ENCODE measurements at regions not wholly inside any gene's neighbourhood (a gene's known extent, or its start where the extent isn't known, plus 50 kb on each side); places are given as distances from the start of the nearest gene placed in this dataset.

GRCh38 chr1:203926025-203926540 lies 64.7 kb downstream of the SNRPE start:
- Mint-ChIP-seq H3K27ac (no peak overlapping the region), H3K4me1 (ENCODE audit: low read depth in 2 of 2) (peaks cover 5% of the 10 kb centered on the region in 2 donors), H3K36me3 (ENCODE audit: insufficient read depth) (no peaks in the 10 kb centered on the region), H3K4me3 (no peak overlapping the region), H3K27me3 (no peaks in the 10 kb centered on the region), H3K9me3 (no peaks in the 10 kb centered on the region)
- DNase-seq (no peak), ATAC-seq (replicated peaks) (no peak)

DNA sequence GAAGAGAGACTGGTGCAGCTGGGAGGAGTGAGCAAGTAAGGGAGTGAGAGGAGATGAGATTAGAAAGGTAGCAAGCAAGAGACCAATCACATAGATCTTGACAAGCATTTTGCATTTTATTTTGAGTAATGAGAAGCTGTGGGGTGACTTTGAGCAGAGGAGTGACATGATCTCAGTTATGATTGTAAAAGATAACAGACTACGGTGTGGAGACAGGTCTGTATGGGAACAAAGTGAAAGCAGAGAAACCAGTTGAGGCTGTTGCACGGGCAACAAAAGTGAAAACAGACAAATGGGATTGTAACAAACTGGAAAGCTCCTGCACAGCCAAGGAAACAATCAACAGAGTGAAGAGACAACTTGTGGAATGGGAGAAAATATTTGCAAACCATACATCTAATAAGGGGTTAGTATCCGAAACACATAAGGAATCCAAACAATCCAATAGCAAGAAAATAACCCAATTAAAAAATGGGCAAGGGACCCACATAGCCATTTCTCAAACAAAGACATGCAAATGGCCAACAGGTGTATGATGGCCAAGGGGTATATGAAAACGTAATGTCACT lies 68.4 kb downstream of the SNRPE start:
- H3K9me3 Mint-ChIP-seq, result no peaks in the 10 kb centered on the region
- ATAC-seq (replicated peaks), result no peak
- H3K4me1 Mint-ChIP-seq (ENCODE audit: low read depth in 2 of 2), result peaks cover 5% of the 10 kb centered on the region in 2 donors
- H3K27ac Mint-ChIP-seq, result no peak overlapping the region
- peaks cover 9 to 10% of the 10 kb centered on the region in 2 donors for H3K27me3 Mint-ChIP-seq
- H3K36me3 Mint-ChIP-seq (ENCODE audit: insufficient read depth), result no peaks in the 10 kb centered on the region
- DNase-seq, result no peak
- H3K4me3 Mint-ChIP-seq, result peak overlapping the region in 1 of 2 donors; percentile 0

- no peak for DNase-seq
- Mint-ChIP-seq H3K9me3 (no peaks in the 10 kb centered on the region), H3K4me3 (no peak overlapping the region), H3K27me3 (peaks cover 9 to 10% of the 10 kb centered on the region in 2 donors), H3K4me1 (ENCODE audit: low read depth in 2 of 2) (peaks cover 5% of the 10 kb centered on the region in 2 donors), H3K36me3 (ENCODE audit: insufficient read depth) (no peaks in the 10 kb centered on the region), H3K27ac (no peak overlapping the region)
- ATAC-seq (replicated peaks), result no peak
Measured at GRCh38 chr1:203930342-203930741, 68.9 kb downstream of the SNRPE start.

DNA sequence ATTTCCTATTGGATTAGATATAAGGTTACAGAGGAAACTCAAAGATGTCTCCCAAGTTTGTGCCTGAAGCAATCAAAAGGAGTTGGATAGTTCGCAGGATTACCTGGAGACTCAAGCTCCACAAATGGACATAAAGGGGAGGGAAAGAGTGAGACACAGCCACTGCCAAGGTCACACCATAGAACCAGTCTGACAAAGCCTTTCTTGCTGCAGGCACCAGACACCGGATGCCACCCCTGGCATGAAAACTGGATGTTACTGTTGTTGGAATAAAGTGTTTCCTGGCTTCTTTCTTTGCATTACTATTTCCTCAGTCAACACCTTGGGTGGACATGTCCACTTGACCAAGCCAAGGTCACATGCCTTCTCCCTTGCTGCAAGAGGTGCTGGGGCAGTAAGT lies 70.6 kb downstream of the SNRPE start:
- no peaks in the 10 kb centered on the region for H3K36me3 Mint-ChIP-seq (ENCODE audit: insufficient read depth)

DNA sequence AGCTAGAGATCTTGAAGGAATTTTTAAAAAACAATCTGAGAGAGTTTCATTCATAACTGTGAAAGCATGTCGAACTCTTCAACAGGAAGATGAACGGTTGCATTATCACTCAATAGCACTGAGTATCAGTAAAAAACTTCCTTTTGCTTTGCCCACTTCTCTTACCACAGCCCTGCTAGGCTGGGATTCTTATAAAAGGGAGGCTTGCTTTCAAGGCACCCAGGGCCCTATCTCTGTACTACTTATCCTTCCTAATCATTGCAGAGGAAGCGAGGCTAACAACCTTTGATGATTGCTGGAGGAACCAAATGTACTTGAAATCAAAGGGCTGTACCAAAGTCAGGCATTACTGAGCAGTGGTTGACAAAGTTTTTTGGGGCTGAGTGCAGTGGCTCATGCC lies 71.2 kb downstream of the SNRPE start:
- peaks cover 5% of the 10 kb centered on the region in 2 donors for H3K4me1 Mint-ChIP-seq (ENCODE audit: low read depth in 2 of 2)
- DNase-seq, result no peak
- no peaks in the 10 kb centered on the region for H3K9me3 Mint-ChIP-seq
- no peak overlapping the region for H3K27ac Mint-ChIP-seq
- peaks cover 10 to 21% of the 10 kb centered on the region in 2 donors for H3K27me3 Mint-ChIP-seq
- ATAC-seq (replicated peaks), result no peak
- no peaks in the 10 kb centered on the region for H3K36me3 Mint-ChIP-seq (ENCODE audit: insufficient read depth)
- no peak overlapping the region for H3K4me3 Mint-ChIP-seq

More for the DNA sequence above, 70.6 kb downstream of the SNRPE start:
- DNase-seq, result no peak
- Mint-ChIP-seq H3K27ac (no peak overlapping the region), H3K4me1 (ENCODE audit: low read depth in 2 of 2) (peaks cover 5% of the 10 kb centered on the region in 2 donors), H3K4me3 (no peak overlapping the region), H3K27me3 (peaks cover 10 to 18% of the 10 kb centered on the region in 2 donors), H3K9me3 (no peaks in the 10 kb centered on the region)
- no peak for ATAC-seq (replicated peaks)

- DNase-seq, result no peak
- no peaks in the 10 kb centered on the region for H3K36me3 Mint-ChIP-seq (ENCODE audit: insufficient read depth)
- H3K4me1 Mint-ChIP-seq (ENCODE audit: low read depth in 2 of 2), result peaks cover 5% of the 10 kb centered on the region in 2 donors
Measured at GRCh38 chr1:203934027-203934426, 72.6 kb downstream of the SNRPE start.

GRCh38 chr1:203934651-203935050 lies 73.3 kb downstream of the SNRPE start:
- Mint-ChIP-seq H3K36me3 (ENCODE audit: insufficient read depth) (no peaks in the 10 kb centered on the region), H3K9me3 (no peaks in the 10 kb centered on the region), H3K4me1 (ENCODE audit: low read depth in 2 of 2) (peaks cover 3% of the 10 kb centered on the region in 2 donors), H3K27ac (no peak overlapping the region), H3K4me3 (no peak overlapping the region), H3K27me3 (peaks cover 10 to 32% of the 10 kb centered on the region in 2 donors)
- ATAC-seq (replicated peaks) (no peak), DNase-seq (no peak)

More at GRCh38 chr1:203934027-203934426, 72.6 kb downstream of the SNRPE start:
- no peak overlapping the region for H3K27ac Mint-ChIP-seq
- peaks cover 10 to 32% of the 10 kb centered on the region in 2 donors for H3K27me3 Mint-ChIP-seq
- H3K9me3 Mint-ChIP-seq, result no peaks in the 10 kb centered on the region
- no peak for ATAC-seq (replicated peaks)
- H3K4me3 Mint-ChIP-seq, result no peak overlapping the region

GRCh38 chr1:203935321-203935720 lies 73.9 kb downstream of the SNRPE start:
- Mint-ChIP-seq H3K4me1 (ENCODE audit: low read depth in 2 of 2) (no peaks in the 10 kb centered on the region), H3K27me3 (peaks cover 10 to 39% of the 10 kb centered on the region in 2 donors), H3K27ac (no peak overlapping the region), H3K36me3 (ENCODE audit: insufficient read depth) (no peaks in the 10 kb centered on the region), H3K4me3 (no peak overlapping the region), H3K9me3 (no peaks in the 10 kb centered on the region)
- ATAC-seq (replicated peaks) (no peak), DNase-seq (no peak)

- DNase-seq (no peak), ATAC-seq (replicated peaks) (no peak)
- H3K4me1 Mint-ChIP-seq (ENCODE audit: low read depth in 2 of 2), result no peaks in the 10 kb centered on the region
- no peak overlapping the region for H3K4me3 Mint-ChIP-seq
- no peaks in the 10 kb centered on the region for H3K36me3 Mint-ChIP-seq (ENCODE audit: insufficient read depth)
- H3K27ac Mint-ChIP-seq, result no peak overlapping the region
- H3K9me3 Mint-ChIP-seq, result no peaks in the 10 kb centered on the region
- peaks cover 10 to 44% of the 10 kb centered on the region in 2 donors for H3K27me3 Mint-ChIP-seq
Measured at GRCh38 chr1:203937678-203938330, 76.4 kb downstream of the SNRPE start.

DNA sequence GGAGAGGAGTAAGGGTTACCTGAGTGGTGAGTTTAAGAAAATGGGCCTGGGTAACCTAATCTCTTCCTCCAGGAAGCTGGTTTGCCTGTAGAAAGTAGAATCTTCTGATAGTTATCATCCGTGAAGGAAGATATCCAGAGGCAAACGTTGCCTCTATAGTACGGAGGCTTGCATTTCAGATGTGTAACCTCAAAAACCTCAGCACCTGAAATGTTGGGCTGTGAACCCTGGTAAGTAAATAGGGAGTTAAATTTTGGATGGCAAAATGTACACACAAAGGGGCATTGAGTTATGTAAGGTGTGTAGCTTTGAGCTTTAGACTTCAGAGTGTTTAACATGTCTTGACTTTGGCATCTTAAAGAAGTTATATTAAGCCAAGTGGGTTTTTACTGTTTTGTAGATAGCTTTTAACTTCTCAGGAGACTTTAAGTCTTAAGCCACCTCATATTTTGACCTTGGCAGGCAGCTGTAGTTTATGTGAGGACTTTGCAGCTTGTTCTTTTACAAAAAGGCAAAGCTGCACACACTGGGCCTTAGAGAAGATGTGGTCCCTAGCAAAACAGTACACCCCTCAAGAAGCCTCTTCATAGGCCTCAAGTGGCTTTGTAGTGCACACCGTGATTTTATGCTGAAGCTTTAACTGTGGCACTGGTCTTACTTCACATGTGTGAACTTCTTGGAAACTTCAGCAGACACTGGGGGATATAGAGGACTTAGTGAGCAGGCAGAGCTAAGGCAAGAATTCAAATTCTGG lies 83.4 kb downstream of the SNRPE start:
- Mint-ChIP-seq H3K4me1 (ENCODE audit: low read depth in 2 of 2) (no peaks in the 10 kb centered on the region), H3K36me3 (ENCODE audit: insufficient read depth) (no peaks in the 10 kb centered on the region), H3K9me3 (no peaks in the 10 kb centered on the region), H3K27me3 (peaks cover 0 to 17% of the 10 kb centered on the region in 2 donors), H3K4me3 (no peak overlapping the region), H3K27ac (no peak overlapping the region)
- DNase-seq (no peak), ATAC-seq (replicated peaks) (no peak)

- Mint-ChIP-seq H3K27me3 (peaks cover 36 to 47% of the 10 kb centered on the region in 2 donors), H3K4me3 (no peak overlapping the region), H3K27ac (no peak overlapping the region), H3K36me3 (ENCODE audit: insufficient read depth) (no peaks in the 10 kb centered on the region), H3K4me1 (ENCODE audit: low read depth in 2 of 2) (no peaks in the 10 kb centered on the region), H3K9me3 (peaks cover 9 to 11% of the 10 kb centered on the region in 2 donors)
- no peak for DNase-seq
- ATAC-seq (replicated peaks), result no peak
Measured at GRCh38 chr1:203954293-203954692, 92.9 kb downstream of the SNRPE start.

DNA sequence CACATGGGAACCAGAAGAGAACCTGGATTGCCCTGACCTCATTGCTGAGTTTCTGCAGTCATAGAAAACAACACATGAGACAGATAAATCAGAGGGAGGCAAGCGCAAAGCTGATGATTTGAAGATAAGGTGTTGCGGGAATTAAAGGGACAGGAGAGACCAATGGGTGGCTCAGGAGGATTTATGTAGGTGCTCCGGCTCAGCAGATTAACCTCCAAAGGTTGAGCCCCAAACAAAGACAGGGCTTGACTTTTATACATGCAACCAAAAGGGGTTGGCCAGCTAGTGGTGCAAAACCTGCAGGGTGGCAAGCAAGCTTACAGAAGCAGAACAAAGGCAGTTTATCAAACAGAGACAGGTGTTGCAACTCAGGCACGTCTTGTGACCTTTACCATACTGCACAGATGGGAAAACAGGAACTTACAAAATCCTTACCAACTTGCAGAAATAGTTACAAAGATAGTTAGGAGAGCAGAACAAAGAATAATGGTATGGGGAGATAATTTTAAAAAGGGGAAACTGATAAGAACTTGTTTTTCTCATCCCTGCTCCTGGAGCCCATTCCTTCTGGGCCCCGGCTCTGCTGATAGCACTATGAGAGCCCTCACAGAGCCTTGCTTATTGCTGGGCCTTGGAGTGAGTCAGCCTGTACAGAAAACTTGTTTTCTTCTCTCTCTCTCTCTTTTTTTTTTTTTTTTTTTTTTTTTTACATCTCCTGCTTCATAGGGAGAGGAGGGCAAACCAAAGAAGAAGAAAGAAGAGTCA lies 93.6 kb downstream of the SNRPE start:
- Mint-ChIP-seq H3K9me3 (peaks cover 9 to 11% of the 10 kb centered on the region in 2 donors), H3K27ac (no peak overlapping the region), H3K4me3 (no peak overlapping the region), H3K36me3 (ENCODE audit: insufficient read depth) (no peaks in the 10 kb centered on the region), H3K4me1 (ENCODE audit: low read depth in 2 of 2) (no peaks in the 10 kb centered on the region), H3K27me3 (peaks cover 37 to 47% of the 10 kb centered on the region in 2 donors)
- DNase-seq, result no peak
- ATAC-seq (replicated peaks), result no peak

DNA sequence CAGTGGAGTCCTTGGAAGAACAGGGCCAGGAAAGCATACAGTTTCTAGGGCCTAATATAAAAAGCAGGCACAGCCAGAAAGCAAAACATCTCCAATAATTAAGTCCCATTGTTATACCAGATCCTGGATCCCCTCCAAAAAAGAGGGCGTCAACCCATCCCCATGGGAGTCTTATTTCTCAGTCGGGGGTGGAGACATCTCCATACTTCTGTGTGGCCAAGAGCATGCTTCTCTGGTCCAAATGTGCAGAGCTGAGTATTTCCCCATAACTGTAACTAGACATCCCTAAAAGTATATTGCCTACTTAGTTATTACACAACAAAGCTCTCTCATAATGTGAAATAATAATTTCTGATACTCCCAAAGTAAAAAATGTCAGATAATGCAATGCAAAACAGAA lies 104.2 kb upstream of the SOX13 start:
- no peak overlapping the region for H3K4me3 Mint-ChIP-seq
- no peaks in the 10 kb centered on the region for H3K36me3 Mint-ChIP-seq (ENCODE audit: insufficient read depth)
- H3K27ac Mint-ChIP-seq, result no peak overlapping the region

More for the DNA sequence above, 104.2 kb upstream of the SOX13 start:
- ATAC-seq (replicated peaks) (no peak), DNase-seq (no peak)
- H3K9me3 Mint-ChIP-seq, result no peaks in the 10 kb centered on the region
- H3K27me3 Mint-ChIP-seq, result peaks cover 8 to 11% of the 10 kb centered on the region in 2 donors
- no peaks in the 10 kb centered on the region for H3K4me1 Mint-ChIP-seq (ENCODE audit: low read depth in 2 of 2)
